Nephron (organoid): ENCODE measurements at regions not wholly inside any gene's neighbourhood (a gene's known extent, or its start where the extent isn't known, plus 50 kb on each side); places are given as distances from the start of the nearest gene placed in this dataset.

Experiments
- H3K27ac Mint-ChIP-seq, 3 experiments: 2 replicates each; pipeline ENCODE4 v1.8.0; 2020; ENCODE audit warnings: mixed read lengths in 3 of 3, mild to moderate bottlenecking in 2 of 3, moderate library complexity in 1 of 3
- H3K27me3 Mint-ChIP-seq: 2 replicates; pipeline ENCODE4 v1.8.0; 2021; ENCODE audit warnings: low read depth, mild to moderate bottlenecking, moderate library complexity, mixed read lengths
- H3K36me3 Mint-ChIP-seq: 2 replicates; pipeline ENCODE4 v1.8.0; 2020; ENCODE audit warnings: low read depth, mixed read lengths
- H3K4me1 Mint-ChIP-seq: 2 replicates; pipeline ENCODE4 v1.8.0; 2020; ENCODE audit warnings: mixed read lengths
- H3K4me3 Mint-ChIP-seq, 3 experiments: 2 replicates each; pipeline ENCODE4 v1.8.0; 2020; ENCODE audit warnings: mild to moderate bottlenecking in 3 of 3, mixed read lengths in 3 of 3, moderate library complexity in 2 of 3
- H3K9me3 Mint-ChIP-seq: 2 replicates; pipeline ENCODE4 v1.8.0; 2020; ENCODE audit warnings: mixed read lengths
- TF ChIP-seq, protein P1 (sequence below), 3 experiments: fragments of 200-600 bp; sonication (generic); IDR thresholded peaks; one replicate each; pipeline ENCODE4 v1.5.0; 2021; ENCODE audit warnings: antibody characterized with exemption in 3 of 3; ENCODE audit not compliant: unreplicated experiment in 3 of 3

- Mint-ChIP-seq H3K36me3 (no peaks in the 10 kb centered on the region), H3K4me3 (no peak overlapping the region), H3K27ac (no peak overlapping the region), H3K9me3 (no peaks in the 10 kb centered on the region), H3K27me3 (no peaks in the 10 kb centered on the region), H3K4me1 (no peaks in the 10 kb centered on the region)
- TF ChIP-seq, protein P1, sequence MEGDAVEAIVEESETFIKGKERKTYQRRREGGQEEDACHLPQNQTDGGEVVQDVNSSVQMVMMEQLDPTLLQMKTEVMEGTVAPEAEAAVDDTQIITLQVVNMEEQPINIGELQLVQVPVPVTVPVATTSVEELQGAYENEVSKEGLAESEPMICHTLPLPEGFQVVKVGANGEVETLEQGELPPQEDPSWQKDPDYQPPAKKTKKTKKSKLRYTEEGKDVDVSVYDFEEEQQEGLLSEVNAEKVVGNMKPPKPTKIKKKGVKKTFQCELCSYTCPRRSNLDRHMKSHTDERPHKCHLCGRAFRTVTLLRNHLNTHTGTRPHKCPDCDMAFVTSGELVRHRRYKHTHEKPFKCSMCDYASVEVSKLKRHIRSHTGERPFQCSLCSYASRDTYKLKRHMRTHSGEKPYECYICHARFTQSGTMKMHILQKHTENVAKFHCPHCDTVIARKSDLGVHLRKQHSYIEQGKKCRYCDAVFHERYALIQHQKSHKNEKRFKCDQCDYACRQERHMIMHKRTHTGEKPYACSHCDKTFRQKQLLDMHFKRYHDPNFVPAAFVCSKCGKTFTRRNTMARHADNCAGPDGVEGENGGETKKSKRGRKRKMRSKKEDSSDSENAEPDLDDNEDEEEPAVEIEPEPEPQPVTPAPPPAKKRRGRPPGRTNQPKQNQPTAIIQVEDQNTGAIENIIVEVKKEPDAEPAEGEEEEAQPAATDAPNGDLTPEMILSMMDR (IDR thresholded peaks at IDR 0.05; ENCODE audit: unreplicated experiment in 3 of 3) = no peak
Observed at GRCh38 chr9:78826527-78826926, 529.6 kb downstream of the PSAT1 start.

DNA sequence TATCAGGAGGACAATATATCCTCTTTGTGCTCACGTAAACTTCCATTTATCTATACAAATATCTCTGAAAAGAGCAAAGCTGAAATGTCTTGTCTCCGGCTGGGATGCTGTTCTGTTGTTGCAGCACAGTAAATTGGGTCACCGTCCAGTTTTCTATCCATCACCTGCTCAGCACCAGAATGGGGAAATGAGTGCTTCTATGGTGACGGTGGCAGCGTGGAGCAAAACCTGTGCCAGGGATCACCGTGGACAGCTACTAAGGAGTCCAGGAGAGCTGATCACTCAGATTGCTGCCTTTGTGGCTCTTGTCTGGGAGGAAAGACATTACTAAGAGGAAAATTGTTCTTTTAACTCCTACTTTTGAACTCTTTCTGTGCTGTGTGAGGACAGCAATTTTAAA lies 531.6 kb downstream of the PSAT1 start:
- no peaks in the 10 kb centered on the region for H3K9me3 Mint-ChIP-seq
- peaks cover 3% of the 10 kb centered on the region for H3K27me3 Mint-ChIP-seq
- H3K27ac Mint-ChIP-seq = no peak overlapping the region
- no peak overlapping the region for H3K4me3 Mint-ChIP-seq
- no peaks in the 10 kb centered on the region for H3K4me1 Mint-ChIP-seq
- TF ChIP-seq, protein P1 (IDR thresholded peaks at IDR 0.05; ENCODE audit: unreplicated experiment in 3 of 3) = no peak
- H3K36me3 Mint-ChIP-seq = no peaks in the 10 kb centered on the region

DNA sequence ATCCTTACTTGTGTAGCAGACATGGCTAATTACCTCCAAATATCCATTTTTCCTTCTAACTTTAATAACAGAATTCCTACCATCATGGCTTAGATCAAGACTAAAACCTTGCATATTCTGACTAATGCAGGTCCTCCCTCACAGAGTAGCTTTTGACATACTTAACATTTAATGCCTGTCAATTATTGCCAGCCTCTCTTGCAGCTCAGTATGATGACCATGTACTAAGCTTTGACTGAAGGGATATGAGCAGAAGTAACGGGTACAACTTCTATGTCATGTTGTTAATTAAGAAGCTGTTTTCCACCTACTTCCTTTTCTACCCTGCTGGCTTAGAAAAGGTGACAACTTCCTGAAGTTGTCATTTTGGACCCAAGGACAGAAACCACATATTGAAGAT lies 533.4 kb downstream of the PSAT1 start:
- H3K27me3 Mint-ChIP-seq = peaks cover 3% of the 10 kb centered on the region
- H3K27ac Mint-ChIP-seq = no peak overlapping the region
- H3K36me3 Mint-ChIP-seq = no peaks in the 10 kb centered on the region
- no peak overlapping the region for H3K4me3 Mint-ChIP-seq
- no peaks in the 10 kb centered on the region for H3K4me1 Mint-ChIP-seq
- TF ChIP-seq, protein P1 (IDR thresholded peaks at IDR 0.05; ENCODE audit: unreplicated experiment in 3 of 3) = no peak
- H3K9me3 Mint-ChIP-seq = no peaks in the 10 kb centered on the region

DNA sequence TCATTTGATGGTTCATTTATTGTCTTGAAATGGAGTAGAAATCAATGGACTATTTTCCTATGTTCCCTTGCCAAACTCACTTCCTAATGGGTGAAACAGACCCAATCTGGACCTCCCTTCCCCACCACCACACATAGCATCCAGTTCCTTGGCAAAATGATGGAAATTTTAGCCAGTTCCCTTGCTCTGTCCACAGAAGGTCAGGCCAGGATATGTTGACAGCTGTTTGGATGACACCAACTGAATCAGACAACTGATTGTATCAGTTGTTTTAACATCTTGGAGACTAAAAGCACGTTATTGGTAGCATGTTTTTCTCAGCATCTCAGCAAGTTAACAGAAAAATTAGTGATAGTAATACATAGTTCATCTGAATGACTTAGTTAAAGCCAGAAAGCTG lies 534.8 kb downstream of the PSAT1 start:
- Mint-ChIP-seq H3K9me3 (no peaks in the 10 kb centered on the region), H3K27ac (no peak overlapping the region), H3K4me3 (no peak overlapping the region), H3K27me3 (peaks cover 3% of the 10 kb centered on the region), H3K4me1 (no peaks in the 10 kb centered on the region), H3K36me3 (no peaks in the 10 kb centered on the region)
- TF ChIP-seq, protein P1 (IDR thresholded peaks at IDR 0.05; ENCODE audit: unreplicated experiment in 3 of 3) = no peak

- Mint-ChIP-seq H3K36me3 (no peaks in the 10 kb centered on the region), H3K27ac (no peak overlapping the region), H3K9me3 (no peaks in the 10 kb centered on the region), H3K27me3 (peaks cover 3% of the 10 kb centered on the region), H3K4me3 (no peak overlapping the region), H3K4me1 (peaks cover 11% of the 10 kb centered on the region)
- TF ChIP-seq, protein P1 (IDR thresholded peaks at IDR 0.05; ENCODE audit: unreplicated experiment in 3 of 3) = no peak
Observed at GRCh38 chr9:78835928-78836450, 539.1 kb downstream of the PSAT1 start.

DNA sequence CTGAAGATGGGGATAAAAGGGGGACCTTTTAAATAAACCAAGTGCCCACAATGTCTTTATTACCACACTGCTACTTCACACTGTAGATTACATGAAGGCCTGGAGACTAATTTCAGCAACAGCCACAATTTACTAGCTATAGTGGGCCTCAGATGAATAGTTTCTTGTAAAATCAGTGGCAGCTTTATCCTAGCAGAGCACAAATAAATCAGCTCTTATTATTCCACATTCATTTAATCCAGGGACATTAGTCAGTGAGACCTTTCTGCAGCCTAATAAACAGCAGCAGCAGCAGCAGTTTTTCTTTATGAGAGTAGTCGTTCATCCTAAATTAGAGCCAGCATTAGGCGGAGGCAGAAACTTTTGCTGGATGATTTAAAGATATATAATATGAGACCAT lies 542.3 kb downstream of the PSAT1 start:
- peaks cover 14% of the 10 kb centered on the region for H3K9me3 Mint-ChIP-seq
- H3K36me3 Mint-ChIP-seq = peaks cover under 1% of the 10 kb centered on the region
- TF ChIP-seq, protein P1 (IDR thresholded peaks at IDR 0.05; ENCODE audit: unreplicated experiment in 3 of 3) = no peak
- H3K4me3 Mint-ChIP-seq = no peak overlapping the region
- peaks cover 11% of the 10 kb centered on the region for H3K4me1 Mint-ChIP-seq
- H3K27me3 Mint-ChIP-seq = no peaks in the 10 kb centered on the region
- peak overlapping the region in 1 of 3 experiments; percentile 10 for H3K27ac Mint-ChIP-seq
